HEK293T (cell line): ENCODE measurements at regions not wholly inside any gene's neighbourhood (a gene's known extent, or its start where the extent isn't known, plus 50 kb on each side); places are given as distances from the start of the nearest gene placed in this dataset.
"Not testable (repeated sequence)": the region's sequence is repeated elsewhere in the genome, so short reads cannot be mapped to it uniquely, and the experiment has no call there.

Experiments used
- CTCF ChIA-PET: fragments of 350-600 bp; formaldehyde crosslinking; extraction: SDS; loops from one replicate; lab custom pipeline; 2021; ENCODE audit warnings: antibody characterized with exemption, inconsistent platforms; lab: Yijun Ruan, JAX
- POLR2A ChIA-PET: fragments of 350-600 bp; formaldehyde crosslinking; extraction: SDS; loops from one replicate; lab custom pipeline; 2020; ENCODE audit warnings: antibody characterized with exemption, inconsistent platforms; lab: Yijun Ruan, JAX
- DNase-seq: peaks from one replicate; pipeline ENCODE4 v3.0.0; 2012; ENCODE audit warnings: mixed read lengths; ENCODE audit errors: extremely low spot score
- ARNT ChIP-seq: fragments of 450-650 bp; IDR thresholded peaks from 2 replicates; pipeline ENCODE4 v1.6.1; 2017; ENCODE audit warnings: mild to moderate bottlenecking
- BHLHE40 ChIP-seq: fragments of 450-650 bp; IDR thresholded peaks from 2 replicates; pipeline ENCODE4 v1.6.1; 2016; ENCODE audit warnings: mild to moderate bottlenecking, moderate library complexity, borderline replicate concordance
- CTBP1 ChIP-seq: fragments of 450-650 bp; IDR thresholded peaks from 2 replicates; pipeline ENCODE4 v1.6.1; 2016; ENCODE audit warnings: borderline replicate concordance
- ELF4 ChIP-seq: fragments of 450-650 bp; IDR thresholded peaks from 2 replicates; pipeline ENCODE4 v1.6.1; 2017; ENCODE audit warnings: antibody characterized with exemption
- FOXA1 ChIP-seq: fragments of 450-650 bp; IDR thresholded peaks from 2 replicates; pipeline ENCODE4 v1.6.1; 2016; ENCODE audit warnings: mild to moderate bottlenecking
- FOXK2 ChIP-seq: fragments of 450-650 bp; IDR thresholded peaks from 2 replicates; pipeline ENCODE4 v1.6.1; 2016; ENCODE audit warnings: mild to moderate bottlenecking
- FOXM1 ChIP-seq: fragments of 450-650 bp; IDR thresholded peaks from 2 replicates; pipeline ENCODE4 v1.6.1; 2017; ENCODE audit warnings: mild to moderate bottlenecking, borderline replicate concordance
- HDGF ChIP-seq: fragments of 450-650 bp; IDR thresholded peaks from 2 replicates; pipeline ENCODE4 v1.6.1; 2017; ENCODE audit warnings: antibody characterized with exemption, borderline replicate concordance
- L3MBTL2 ChIP-seq: fragments of 450-650 bp; conservative IDR thresholded peaks from 2 replicates; pipeline ENCODE4 v1.6.1; 2016; ENCODE audit warnings: mild to moderate bottlenecking
- LEF1 ChIP-seq: fragments of 450-650 bp; IDR thresholded peaks from 2 replicates; pipeline ENCODE4 v1.6.1; 2017; ENCODE audit warnings: mild to moderate bottlenecking, borderline replicate concordance
- NFRKB ChIP-seq: fragments of 450-650 bp; IDR thresholded peaks from 2 replicates; pipeline ENCODE4 v1.6.1; 2016; ENCODE audit warnings: mild to moderate bottlenecking, moderate library complexity
- PKNOX1 ChIP-seq: fragments of 450-650 bp; IDR thresholded peaks from 2 replicates; pipeline ENCODE4 v1.6.1; 2016
- SP1 ChIP-seq: fragments of 450-650 bp; IDR thresholded peaks from 2 replicates; pipeline ENCODE4 v1.6.1; 2017
- SUZ12 ChIP-seq: fragments of 450-650 bp; IDR thresholded peaks from 2 replicates; pipeline ENCODE4 v1.6.1; 2016; ENCODE audit warnings: mild to moderate bottlenecking
- TARDBP ChIP-seq: fragments of 450-650 bp; IDR thresholded peaks from 2 replicates; pipeline ENCODE4 v1.6.1; 2016
- ZNF384 ChIP-seq: fragments of 450-650 bp; IDR thresholded peaks from 2 replicates; pipeline ENCODE4 v1.6.1; 2016

- POLR2A ChIA-PET, result no interaction called here
- CTCF ChIA-PET, result no interaction called here
- TF ChIP-seq BHLHE40, result no peak
- TF ChIP-seq FOXM1, result no peak
- TF ChIP-seq ARNT, result no peak
- TF ChIP-seq SUZ12, result no peak
- TF ChIP-seq CTBP1, result no peak
- TF ChIP-seq FOXA1, result no peak
- no peak for DNase-seq
These were observed 261.1 kb downstream of the SMARCA2 start for GRCh38 chr9:2276296-2276695.

- CTCF ChIA-PET, POLR2A ChIA-PET, DNase-seq: not testable (repeated sequence)
These were observed 262.0 kb downstream of the SMARCA2 start for GRCh38 chr9:2277133-2277532.

DNA sequence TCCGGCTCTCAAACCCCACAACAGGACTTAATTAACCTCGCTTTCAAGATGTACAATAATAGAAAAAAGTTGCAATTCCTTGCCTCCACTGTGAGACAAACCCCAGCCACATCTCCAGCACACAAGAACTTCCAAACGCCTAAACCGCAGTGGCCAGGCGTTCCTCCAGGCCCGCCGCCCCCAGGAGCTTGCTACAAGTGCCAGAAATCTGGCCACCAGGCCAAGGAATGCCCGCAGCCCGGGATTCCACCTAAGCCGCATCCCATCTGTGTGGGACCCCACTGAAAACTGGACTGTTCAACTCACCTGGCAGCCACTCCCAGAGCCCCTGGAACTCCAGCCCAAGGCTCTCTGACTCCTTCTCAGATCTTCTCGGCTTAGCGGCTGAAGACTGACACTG, 262.5 kb downstream of the SMARCA2 start:
- CTCF ChIA-PET, POLR2A ChIA-PET, DNase-seq: not testable (repeated sequence)

DNA sequence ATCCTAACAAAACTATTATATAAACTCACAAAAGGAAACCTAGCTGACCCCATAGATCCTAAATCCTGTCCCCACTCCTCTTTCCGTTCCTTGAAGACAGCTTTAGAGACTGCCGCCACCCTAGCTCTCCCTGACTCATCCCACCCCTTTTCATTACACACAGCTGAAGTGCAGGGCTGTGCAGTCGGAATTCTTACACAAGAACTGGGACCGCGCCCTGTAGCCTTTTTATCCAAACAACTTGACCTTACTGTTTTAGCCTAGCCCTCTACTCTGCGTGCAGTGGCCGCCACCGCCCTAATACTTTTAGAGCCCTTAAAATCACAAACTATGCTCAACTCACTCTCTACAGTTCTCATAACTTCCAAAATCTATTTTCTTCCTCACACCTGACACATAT, 264.0 kb downstream of the SMARCA2 start:
- CTCF ChIA-PET, POLR2A ChIA-PET: not testable (repeated sequence)

GRCh38 chr9:2281031-2281802, 266.1 kb downstream of the SMARCA2 start:
- DNase-seq, result no peak
- no peak for TF ChIP-seq SUZ12
- TF ChIP-seq BHLHE40, result no peak
- TF ChIP-seq ELF4, result no peak
- TF ChIP-seq ARNT, result no peak
- TF ChIP-seq HDGF, result no peak
- TF ChIP-seq LEF1, result no peak
- no peak for TF ChIP-seq FOXM1
- TF ChIP-seq NFRKB, result no peak
- no peak for TF ChIP-seq FOXA1
- CTCF ChIA-PET, result no interaction called here

More for the DNA sequence above, 264.0 kb downstream of the SMARCA2 start:
- not testable (repeated sequence) for DNase-seq

GRCh38 chr9:2281803-2282185, 266.6 kb downstream of the SMARCA2 start:
- ChIA-PET POLR2A (no interaction called here), CTCF (no interaction called here)
- TF ChIP-seq CTBP1, result no peak
- TF ChIP-seq L3MBTL2, result no peak
- no peak for TF ChIP-seq HDGF
- no peak for TF ChIP-seq NFRKB
- TF ChIP-seq SP1, result no peak
- TF ChIP-seq SUZ12, result no peak
- no peak for TF ChIP-seq FOXA1
- no peak for TF ChIP-seq ELF4
- TF ChIP-seq ZNF384, result no peak
- TF ChIP-seq LEF1, result no peak
- TF ChIP-seq FOXM1, result no peak
- no peak for TF ChIP-seq TARDBP
- no peak for TF ChIP-seq BHLHE40
- no peak for TF ChIP-seq PKNOX1
- TF ChIP-seq FOXK2, result no peak
- TF ChIP-seq ARNT, result no peak
- DNase-seq, result no peak

More at GRCh38 chr9:2281031-2281802, 266.1 kb downstream of the SMARCA2 start:
- POLR2A ChIA-PET, result no interaction called here

DNA sequence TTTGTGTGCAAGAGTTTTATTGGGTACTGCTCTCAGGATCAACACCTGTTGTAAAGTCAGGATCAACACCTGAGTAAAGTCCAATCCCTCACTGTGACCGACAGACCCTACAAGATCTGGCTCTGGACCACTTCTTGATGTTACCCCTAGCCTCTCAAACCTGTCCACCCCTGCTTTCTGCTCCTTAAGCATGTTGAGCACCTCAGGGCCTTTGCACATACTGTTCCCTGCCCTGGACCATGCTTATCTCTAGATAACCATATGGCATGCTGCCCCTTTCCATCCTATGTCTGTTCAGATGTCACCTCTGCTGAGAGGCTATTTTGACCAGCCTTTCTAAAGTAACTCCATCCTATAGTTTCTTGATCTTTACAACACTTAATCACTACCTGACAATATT, 269.6 kb downstream of the SMARCA2 start:
- POLR2A ChIA-PET, result no interaction called here
- TF ChIP-seq FOXM1, result no peak
- no peak for TF ChIP-seq LEF1
- no peak for TF ChIP-seq SP1
- no peak for TF ChIP-seq ARNT
- TF ChIP-seq NFRKB, result no peak

GRCh38 chr9:2285416-2286332, 270.5 kb downstream of the SMARCA2 start:
- no peak for TF ChIP-seq ARNT
- no peak for TF ChIP-seq FOXA1
- no peak for TF ChIP-seq TARDBP
- TF ChIP-seq BHLHE40, result no peak
- TF ChIP-seq FOXM1, result no peak
- no peak for TF ChIP-seq HDGF
- no peak for TF ChIP-seq ELF4
- TF ChIP-seq L3MBTL2, result no peak
- no peak for TF ChIP-seq FOXK2
- no peak for TF ChIP-seq CTBP1
- ChIA-PET CTCF (no interaction called here), POLR2A (no interaction called here)
- no peak for DNase-seq

More for the DNA sequence above, 269.6 kb downstream of the SMARCA2 start:
- DNase-seq, result no peak
- CTCF ChIA-PET, result no interaction called here
